ENCODE measurements at regions not wholly inside any gene's neighbourhood (a gene's known extent, or its start where the extent isn't known, plus 50 kb on each side); places are given as distances from the start of the nearest gene placed in this dataset.

GRCh38 chr5:39654715-39655114 lies 229.9 kb upstream of the DAB2 start:
- no peak for TF ChIP-seq CTCF (IDR thresholded peaks at IDR 0.05)
- TF ChIP-seq POLR2A (IDR thresholded peaks at IDR 0.05): no peak

Data from heart left ventricle (tissue), 13 donors.